Neural progenitor cell (in vitro differentiated cells): ENCODE measurements at regions not wholly inside any gene's neighbourhood (a gene's known extent, or its start where the extent isn't known, plus 50 kb on each side); places are given as distances from the start of the nearest gene placed in this dataset.

ENCODE experiments used
- DNase-seq: peaks from one replicate; pipeline ENCODE4 v3.0.0-alpha.2; 2016; ENCODE audit warnings: low spot score
- H2AFZ ChIP-seq: fragments of 200-600 bp; sonication (generic); replicated peaks from 2 replicates; pipeline ENCODE4 v1.6.1; 2016; ENCODE audit warnings: antibody characterized with exemption
- H3F3A ChIP-seq: fragments of 200-600 bp; sonication (generic); 2 replicates; pipeline ENCODE4 v1.6.1; 2016; ENCODE audit warnings: antibody characterized with exemption, low read depth
- H3K27ac ChIP-seq: fragments of 200-600 bp; sonication (generic); 2 replicates; pipeline ENCODE4 v1.5.1; 2016; ENCODE audit warnings: mild to moderate bottlenecking
- H3K27me3 ChIP-seq: fragments of 200-600 bp; sonication (generic); 2 replicates; pipeline ENCODE4 v1.6.1; 2016; ENCODE audit warnings: mild to moderate bottlenecking, moderate library complexity
- H3K36me3 ChIP-seq: fragments of 200-600 bp; sonication (generic); 2 replicates; pipeline ENCODE4 v1.5.1; 2016
- H3K4me1 ChIP-seq: fragments of 200-600 bp; sonication (generic); 2 replicates; pipeline ENCODE4 v1.6.1; 2016; ENCODE audit warnings: mixed run types
- H3K4me2 ChIP-seq: fragments of 200-600 bp; sonication (generic); 2 replicates; pipeline ENCODE4 v1.6.1; 2016
- H3K4me3 ChIP-seq: fragments of 200-600 bp; sonication (generic); 2 replicates; pipeline ENCODE4 v1.5.1; 2016
- H3K79me2 ChIP-seq: fragments of 200-600 bp; sonication (generic); 2 replicates; pipeline ENCODE4 v1.6.1; 2016; ENCODE audit warnings: low read depth
- H3K9ac ChIP-seq: fragments of 200-600 bp; sonication (generic); 2 replicates; pipeline ENCODE4 v1.6.1; 2016
- H3K9me3 ChIP-seq: fragments of 200-600 bp; sonication (generic); 2 replicates; pipeline ENCODE4 v1.5.1; 2016; ENCODE audit warnings: low read depth
- H4K20me1 ChIP-seq: fragments of 200-600 bp; sonication (generic); 2 replicates; pipeline ENCODE4 v1.6.1; 2016; ENCODE audit warnings: low read depth
- H3K27ac Mint-ChIP-seq: 3 replicates; pipeline ENCODE4 v1.8.0; 2021; ENCODE audit warnings: mixed read lengths
- H3K27me3 Mint-ChIP-seq: 2 replicates; pipeline ENCODE4 v1.8.0; 2022; ENCODE audit warnings: low read depth, mild to moderate bottlenecking, inconsistent platforms, moderate library complexity, mixed read lengths; ENCODE audit not compliant: insufficient read depth
- H3K36me3 Mint-ChIP-seq: 3 replicates; pipeline ENCODE4 v1.8.0; 2021; ENCODE audit warnings: mixed read lengths
- H3K4me1 Mint-ChIP-seq: 3 replicates; pipeline ENCODE4 v1.8.0; 2021; ENCODE audit warnings: mixed read lengths
- H3K4me3 Mint-ChIP-seq: 3 replicates; pipeline ENCODE4 v1.8.0; 2021; ENCODE audit warnings: mild to moderate bottlenecking, moderate library complexity, mixed read lengths
- H3K9me3 Mint-ChIP-seq: 3 replicates; pipeline ENCODE4 v1.8.0; 2020; ENCODE audit warnings: mixed read lengths
- EZH2 ChIP-seq: fragments of 200-600 bp; sonication (generic); IDR thresholded peaks from 2 replicates; pipeline ENCODE4 v1.6.1; 2017; ENCODE audit warnings: antibody characterized with exemption, mild to moderate bottlenecking, moderate library complexity
- EZH2phosphoT487 ChIP-seq: fragments of 200-600 bp; sonication (generic); IDR thresholded peaks from 2 replicates; pipeline ENCODE4 v1.6.1; 2017; ENCODE audit warnings: antibody characterized with exemption
- TF ChIP-seq, protein P1 (sequence below): fragments of 200-600 bp; sonication (generic); IDR thresholded peaks from 2 replicates; pipeline ENCODE4 v1.5.1; 2017; ENCODE audit warnings: antibody characterized with exemption, mild to moderate bottlenecking

DNA sequence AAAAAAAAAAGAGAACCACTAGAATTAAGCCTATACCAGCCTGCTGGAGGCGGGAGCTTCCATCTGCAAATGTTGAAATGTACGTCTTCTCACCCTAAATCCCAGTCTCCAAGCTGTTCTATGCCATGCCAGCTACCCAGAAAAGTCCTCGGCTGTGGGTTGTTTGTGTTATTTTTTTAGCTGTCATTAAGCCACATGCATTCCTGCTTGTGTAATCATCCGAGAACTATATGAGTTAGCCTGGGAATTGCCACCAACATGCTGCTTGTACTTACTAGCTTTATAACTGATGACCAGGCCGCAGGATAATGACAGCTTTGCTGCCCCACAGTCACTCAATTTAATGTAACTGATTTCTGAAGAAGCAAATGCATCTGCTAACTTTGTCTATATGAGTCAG, 313.9 kb upstream of the SALL1 start:
- Histone ChIP-seq H3K4me3 (no peak overlapping the region), H3K79me2 (no peaks in the 10 kb centered on the region), H3K4me1 (peaks cover 40% of the 10 kb centered on the region), H3K4me2 (no peak overlapping the region), H3F3A (peaks cover 19% of the 10 kb centered on the region), H2AFZ (no peak overlapping the region), H3K36me3 (no peaks in the 10 kb centered on the region), H3K27me3 (no peaks in the 10 kb centered on the region), H4K20me1 (no peaks in the 10 kb centered on the region), H3K9me3 (no peaks in the 10 kb centered on the region), H3K27ac (no peak overlapping the region), H3K9ac (no peak overlapping the region)
- Mint-ChIP-seq H3K27ac (no peak overlapping the region), H3K4me3 (no peak overlapping the region), H3K36me3 (no peaks in the 10 kb centered on the region), H3K9me3 (no peaks in the 10 kb centered on the region), H3K27me3 (no peaks in the 10 kb centered on the region), H3K4me1 (peaks cover 23% of the 10 kb centered on the region)
- TF ChIP-seq, protein P1, sequence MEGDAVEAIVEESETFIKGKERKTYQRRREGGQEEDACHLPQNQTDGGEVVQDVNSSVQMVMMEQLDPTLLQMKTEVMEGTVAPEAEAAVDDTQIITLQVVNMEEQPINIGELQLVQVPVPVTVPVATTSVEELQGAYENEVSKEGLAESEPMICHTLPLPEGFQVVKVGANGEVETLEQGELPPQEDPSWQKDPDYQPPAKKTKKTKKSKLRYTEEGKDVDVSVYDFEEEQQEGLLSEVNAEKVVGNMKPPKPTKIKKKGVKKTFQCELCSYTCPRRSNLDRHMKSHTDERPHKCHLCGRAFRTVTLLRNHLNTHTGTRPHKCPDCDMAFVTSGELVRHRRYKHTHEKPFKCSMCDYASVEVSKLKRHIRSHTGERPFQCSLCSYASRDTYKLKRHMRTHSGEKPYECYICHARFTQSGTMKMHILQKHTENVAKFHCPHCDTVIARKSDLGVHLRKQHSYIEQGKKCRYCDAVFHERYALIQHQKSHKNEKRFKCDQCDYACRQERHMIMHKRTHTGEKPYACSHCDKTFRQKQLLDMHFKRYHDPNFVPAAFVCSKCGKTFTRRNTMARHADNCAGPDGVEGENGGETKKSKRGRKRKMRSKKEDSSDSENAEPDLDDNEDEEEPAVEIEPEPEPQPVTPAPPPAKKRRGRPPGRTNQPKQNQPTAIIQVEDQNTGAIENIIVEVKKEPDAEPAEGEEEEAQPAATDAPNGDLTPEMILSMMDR: no peak
- no peak for TF ChIP-seq EZH2
- TF ChIP-seq EZH2phosphoT487: no peak
- DNase-seq: no peak

GRCh38 chr16:51461255-51461654, 310.2 kb upstream of the SALL1 start:
- TF ChIP-seq EZH2phosphoT487 (no peak), EZH2 (no peak)
- TF ChIP-seq, protein P1: no peak
- no peak for DNase-seq
- Mint-ChIP-seq H3K36me3 (no peaks in the 10 kb centered on the region), H3K27me3 (no peaks in the 10 kb centered on the region), H3K9me3 (no peaks in the 10 kb centered on the region), H3K4me3 (no peak overlapping the region), H3K27ac (no peak overlapping the region), H3K4me1 (peaks cover 25% of the 10 kb centered on the region)
- no peak overlapping the region for H3K9ac ChIP-seq
- H3K36me3 ChIP-seq: no peaks in the 10 kb centered on the region
- no peak overlapping the region for H3K4me3 ChIP-seq
- no peak overlapping the region for H2AFZ ChIP-seq
- H3F3A ChIP-seq: peaks cover 36% of the 10 kb centered on the region
- no peak overlapping the region for H3K27ac ChIP-seq
- H3K79me2 ChIP-seq: no peaks in the 10 kb centered on the region
- H3K27me3 ChIP-seq: no peaks in the 10 kb centered on the region
- H4K20me1 ChIP-seq: no peaks in the 10 kb centered on the region
- no peaks in the 10 kb centered on the region for H3K9me3 ChIP-seq
- H3K4me2 ChIP-seq: no peak overlapping the region
- peaks cover 56% of the 10 kb centered on the region for H3K4me1 ChIP-seq

GRCh38 chr16:51458356-51459140, 307.5 kb upstream of the SALL1 start:
- H3K27ac ChIP-seq: peak overlapping the region; percentile 65
- H3K27ac Mint-ChIP-seq: peak overlapping the region; percentile 14

More at GRCh38 chr16:51458356-51459140, 307.5 kb upstream of the SALL1 start:
- H3F3A ChIP-seq: peaks cover 30% of the 10 kb centered on the region
- peak overlapping the region; percentile 52 for H3K4me2 ChIP-seq
- H2AFZ ChIP-seq: no peak overlapping the region
- H3K4me3 ChIP-seq: no peak overlapping the region
- no peaks in the 10 kb centered on the region for H3K36me3 Mint-ChIP-seq
- no peak for DNase-seq
- no peaks in the 10 kb centered on the region for H3K27me3 ChIP-seq
- H3K36me3 ChIP-seq: no peaks in the 10 kb centered on the region
- no peaks in the 10 kb centered on the region for H3K9me3 Mint-ChIP-seq
- H3K27me3 Mint-ChIP-seq: peaks cover 3% of the 10 kb centered on the region
- H3K9me3 ChIP-seq: no peaks in the 10 kb centered on the region
- H3K4me3 Mint-ChIP-seq: no peak overlapping the region
- H4K20me1 ChIP-seq: no peaks in the 10 kb centered on the region
- H3K9ac ChIP-seq: no peak overlapping the region
- H3K4me1 Mint-ChIP-seq: peaks cover 22% of the 10 kb centered on the region
- H3K79me2 ChIP-seq: no peaks in the 10 kb centered on the region
- no peak for TF ChIP-seq EZH2phosphoT487
- TF ChIP-seq, protein P1: no peak
- TF ChIP-seq EZH2: no peak
- peaks cover 49% of the 10 kb centered on the region for H3K4me1 ChIP-seq
